ENCODE measurements at regions not wholly inside any gene's neighbourhood (a gene's known extent, or its start where the extent isn't known, plus 50 kb on each side); places are given as distances from the start of the nearest gene placed in this dataset.

DNA sequence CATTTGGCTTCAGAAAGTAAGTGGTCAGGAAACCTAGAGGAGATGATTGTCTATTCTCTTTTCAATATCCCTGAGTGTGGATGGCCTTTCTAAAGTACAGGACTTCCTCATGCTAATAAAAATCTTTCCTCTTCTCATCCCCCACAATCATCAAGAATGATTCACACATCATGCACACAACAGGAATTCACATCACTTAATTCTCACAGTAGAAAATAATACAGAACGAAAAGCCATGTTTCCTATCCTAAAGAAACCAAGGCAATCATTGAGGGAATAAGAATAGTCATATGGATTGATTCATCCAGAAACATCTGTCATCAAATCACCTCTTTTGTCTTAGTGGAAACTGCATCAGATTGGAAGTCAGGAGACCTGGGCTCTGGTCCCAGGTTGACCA is 203.1 kb upstream of the PIK3R1 start:
- Histone ChIP-seq H3K36me3 (no peaks in the 10 kb centered on the region), H3K27ac (no peak overlapping the region), H3K9me3 (no peaks in the 10 kb centered on the region), H3K27me3 (replicated peaks; ENCODE audit: insufficient read depth) (no peaks in the 10 kb centered on the region), H3K4me1 (ENCODE audit: control insufficient read depth in 1 of 2, low read depth in 2 of 2) (no peaks in the 10 kb centered on the region), H3K4me3 (no peak overlapping the region)
- no peak for DNase-seq (ENCODE audit: low spot score)
- TF ChIP-seq, protein P1, sequence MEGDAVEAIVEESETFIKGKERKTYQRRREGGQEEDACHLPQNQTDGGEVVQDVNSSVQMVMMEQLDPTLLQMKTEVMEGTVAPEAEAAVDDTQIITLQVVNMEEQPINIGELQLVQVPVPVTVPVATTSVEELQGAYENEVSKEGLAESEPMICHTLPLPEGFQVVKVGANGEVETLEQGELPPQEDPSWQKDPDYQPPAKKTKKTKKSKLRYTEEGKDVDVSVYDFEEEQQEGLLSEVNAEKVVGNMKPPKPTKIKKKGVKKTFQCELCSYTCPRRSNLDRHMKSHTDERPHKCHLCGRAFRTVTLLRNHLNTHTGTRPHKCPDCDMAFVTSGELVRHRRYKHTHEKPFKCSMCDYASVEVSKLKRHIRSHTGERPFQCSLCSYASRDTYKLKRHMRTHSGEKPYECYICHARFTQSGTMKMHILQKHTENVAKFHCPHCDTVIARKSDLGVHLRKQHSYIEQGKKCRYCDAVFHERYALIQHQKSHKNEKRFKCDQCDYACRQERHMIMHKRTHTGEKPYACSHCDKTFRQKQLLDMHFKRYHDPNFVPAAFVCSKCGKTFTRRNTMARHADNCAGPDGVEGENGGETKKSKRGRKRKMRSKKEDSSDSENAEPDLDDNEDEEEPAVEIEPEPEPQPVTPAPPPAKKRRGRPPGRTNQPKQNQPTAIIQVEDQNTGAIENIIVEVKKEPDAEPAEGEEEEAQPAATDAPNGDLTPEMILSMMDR (IDR thresholded peaks at IDR 0.05), result no peak
- no peak for ATAC-seq (ENCODE audit: insufficient number of reproducible peaks, low FRiP score, low read depth)

DNA sequence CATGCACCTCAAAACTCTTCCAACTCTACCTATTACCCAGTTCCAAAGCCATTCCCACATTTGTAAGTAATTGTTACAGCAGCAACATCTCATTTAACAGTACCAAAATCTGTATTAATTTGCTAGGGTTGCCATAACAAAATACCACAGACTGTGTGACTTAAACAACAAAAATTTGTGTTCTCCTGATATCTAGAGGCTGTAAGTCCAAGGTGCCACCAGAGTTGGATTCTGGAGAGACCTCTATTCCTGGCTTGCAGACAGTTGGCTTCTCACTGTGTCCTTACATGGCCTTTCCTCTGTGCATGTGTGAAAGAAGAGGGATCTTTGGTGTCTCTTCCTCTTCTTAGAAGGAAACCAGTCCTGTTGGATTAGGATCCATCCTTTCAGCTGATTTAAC is 203.8 kb upstream of the PIK3R1 start:
- Histone ChIP-seq H3K4me3 (no peak overlapping the region), H3K27me3 (replicated peaks; ENCODE audit: insufficient read depth) (no peaks in the 10 kb centered on the region), H3K9me3 (no peaks in the 10 kb centered on the region), H3K4me1 (ENCODE audit: control insufficient read depth in 1 of 2, low read depth in 2 of 2) (no peaks in the 10 kb centered on the region), H3K27ac (no peak overlapping the region), H3K36me3 (no peaks in the 10 kb centered on the region)
- ATAC-seq (ENCODE audit: insufficient number of reproducible peaks, low FRiP score, low read depth), result no peak
- DNase-seq (ENCODE audit: low spot score), result no peak
- TF ChIP-seq, protein P1 (IDR thresholded peaks at IDR 0.05), result no peak

DNA sequence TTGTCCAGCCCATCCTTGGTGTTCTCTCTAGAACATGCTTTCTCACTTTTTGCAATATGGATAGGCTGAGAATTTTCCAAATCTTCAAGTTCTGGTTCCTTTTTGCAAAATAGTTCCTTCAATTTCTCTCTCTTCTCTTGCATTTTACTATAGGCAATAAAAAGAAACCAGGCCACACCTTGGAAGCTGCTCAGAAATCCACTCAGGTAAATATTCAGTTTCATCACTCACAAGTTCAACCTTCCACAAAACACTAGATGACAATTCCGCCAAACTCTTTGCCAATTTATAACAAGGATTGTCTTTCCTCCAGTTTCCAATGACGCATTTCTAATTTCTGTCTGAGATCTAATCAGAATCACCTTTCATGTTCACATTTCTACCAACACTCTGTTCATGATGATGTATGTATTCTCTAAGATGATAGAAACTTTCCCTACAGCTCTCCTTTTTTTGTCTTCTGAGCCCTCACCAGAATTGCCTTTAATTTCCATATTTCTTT is 204.2 kb upstream of the PIK3R1 start:
- ATAC-seq (ENCODE audit: insufficient number of reproducible peaks, low FRiP score, low read depth) (no peak), DNase-seq (ENCODE audit: low spot score) (no peak)
- Histone ChIP-seq H3K9me3 (no peaks in the 10 kb centered on the region), H3K27ac (no peak overlapping the region), H3K36me3 (no peaks in the 10 kb centered on the region), H3K4me3 (no peak overlapping the region), H3K4me1 (ENCODE audit: control insufficient read depth in 1 of 2, low read depth in 2 of 2) (no peaks in the 10 kb centered on the region), H3K27me3 (replicated peaks; ENCODE audit: insufficient read depth) (no peaks in the 10 kb centered on the region)
- TF ChIP-seq, protein P1 (IDR thresholded peaks at IDR 0.05), result no peak

DNA sequence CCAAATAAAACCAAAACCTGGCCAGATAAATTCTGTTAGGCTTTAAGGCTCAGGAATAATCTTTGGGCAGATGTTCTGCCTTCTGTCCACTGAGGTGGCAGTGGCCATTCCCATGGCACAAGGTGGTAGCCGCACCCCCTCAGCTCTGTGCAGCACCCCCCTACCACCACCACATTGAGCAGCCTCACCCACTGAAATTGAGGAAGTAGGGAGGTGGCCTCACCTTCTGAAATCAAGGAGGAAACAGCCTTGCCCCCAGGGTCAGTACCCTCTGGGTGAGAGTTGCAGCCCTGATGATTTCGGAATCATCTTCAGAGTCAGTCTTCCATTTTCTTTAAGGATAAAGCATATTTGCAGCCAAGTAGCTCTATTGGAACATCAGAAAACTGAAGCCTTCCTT is 204.8 kb upstream of the PIK3R1 start:
- no peak for ATAC-seq (ENCODE audit: insufficient number of reproducible peaks, low FRiP score, low read depth)
- no peak for DNase-seq (ENCODE audit: low spot score)
- Histone ChIP-seq H3K9me3 (no peaks in the 10 kb centered on the region), H3K4me3 (no peak overlapping the region), H3K27me3 (replicated peaks; ENCODE audit: insufficient read depth) (no peaks in the 10 kb centered on the region), H3K27ac (no peak overlapping the region), H3K4me1 (ENCODE audit: control insufficient read depth in 1 of 2, low read depth in 2 of 2) (no peaks in the 10 kb centered on the region), H3K36me3 (no peaks in the 10 kb centered on the region)
- TF ChIP-seq, protein P1 (IDR thresholded peaks at IDR 0.05), result no peak

DNA sequence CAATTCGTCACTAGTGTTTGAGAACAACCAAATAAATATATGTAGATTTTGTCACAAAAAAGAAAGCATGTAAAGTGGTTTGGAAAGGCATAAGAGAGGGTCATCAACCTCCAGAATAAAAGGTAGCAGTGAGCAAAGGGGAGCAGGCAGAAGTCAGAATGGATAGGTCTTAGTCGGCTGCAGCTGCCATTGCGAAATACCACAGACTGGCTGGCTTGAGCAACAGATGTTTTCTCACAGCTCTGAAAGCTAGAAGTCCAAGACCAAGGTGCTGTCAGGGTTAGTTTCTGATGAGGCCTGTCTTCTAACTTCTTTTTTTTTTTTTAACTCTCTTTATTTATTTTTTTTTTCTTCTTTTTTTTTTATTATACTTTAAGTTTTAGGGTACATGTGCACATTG is 208.1 kb upstream of the PIK3R1 start:
- DNase-seq (ENCODE audit: low spot score), result no peak
- no peaks in the 10 kb centered on the region for H3K36me3 ChIP-seq
- ATAC-seq (ENCODE audit: insufficient number of reproducible peaks, low FRiP score, low read depth), result no peak
- no peak overlapping the region for H3K27ac ChIP-seq
- TF ChIP-seq, protein P1 (IDR thresholded peaks at IDR 0.05), result no peak
- H3K4me1 ChIP-seq (ENCODE audit: control insufficient read depth in 1 of 2, low read depth in 2 of 2), result no peaks in the 10 kb centered on the region
- no peak overlapping the region for H3K4me3 ChIP-seq
- no peaks in the 10 kb centered on the region for H3K9me3 ChIP-seq
- no peaks in the 10 kb centered on the region for H3K27me3 ChIP-seq (replicated peaks; ENCODE audit: insufficient read depth)
